ENCODE measurements at regions not wholly inside any gene's neighbourhood (a gene's known extent, or its start where the extent isn't known, plus 50 kb on each side); places are given as distances from the start of the nearest gene placed in this dataset.

DNA sequence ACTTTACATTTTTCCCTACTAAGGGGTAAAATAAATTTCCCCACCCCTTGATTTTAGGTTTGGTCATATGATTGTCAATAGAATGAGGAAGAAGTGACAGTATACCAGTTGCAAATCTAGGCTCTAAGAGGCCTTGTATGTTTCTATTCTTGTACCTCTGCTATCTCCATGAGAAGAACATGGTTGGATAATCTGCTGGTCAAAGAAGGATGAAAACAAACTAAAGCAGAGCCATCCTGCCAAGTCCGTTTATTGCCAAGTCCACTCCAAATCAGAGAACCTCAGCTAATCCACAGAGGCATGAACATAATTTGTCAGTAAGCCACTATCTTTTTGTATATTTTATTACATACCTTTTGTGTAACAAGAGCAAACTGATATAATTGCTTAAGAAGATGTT lies 98.0 kb downstream of the CRPPA start:
- H3K79me2 ChIP-seq (replicated peaks; ENCODE audit: insufficient read depth) = no peaks in the 10 kb centered on the region
- ATAC-seq = no peak

More for the DNA sequence above, 98.0 kb downstream of the CRPPA start:
- Histone ChIP-seq H3K9me2 (ENCODE audit: insufficient read depth) (no peaks in the 10 kb centered on the region), H3K4me3 (no peak overlapping the region), H4K20me1 (replicated peaks; ENCODE audit: insufficient read depth) (no peaks in the 10 kb centered on the region), H3F3A (replicated peaks; ENCODE audit: low read depth) (no peaks in the 10 kb centered on the region), H3K27me3 (ENCODE audit: insufficient read depth) (no peaks in the 10 kb centered on the region), H3K4me2 (no peak overlapping the region), H3K36me3 (ENCODE audit: insufficient read depth) (no peaks in the 10 kb centered on the region), H2AFZ (no peak overlapping the region), H3K4me1 (ENCODE audit: insufficient read depth) (no peaks in the 10 kb centered on the region), H3K27ac (ENCODE audit: low read depth) (no peak overlapping the region)
- H3K27me3 Mint-ChIP-seq (ENCODE audit: insufficient read depth, low read depth, poor library complexity) = no peaks in the 10 kb centered on the region
- H3K9me3 Mint-ChIP-seq = no peaks in the 10 kb centered on the region
- no peak for DNase-seq (ENCODE audit: low spot score)
- no peak overlapping the region for H3K27ac Mint-ChIP-seq
- no peaks in the 10 kb centered on the region for H3K36me3 Mint-ChIP-seq (ENCODE audit: low read depth)
- TF ChIP-seq ZNF331 (CRISPR knock-in tag; IDR thresholded peaks at IDR 0.05; ENCODE audit: low read depth) (no peak), NANOG (IDR thresholded peaks at IDR 0.05; ENCODE audit: borderline replicate concordance) (no peak), POLR2AphosphoS5 (IDR thresholded peaks at IDR 0.05; ENCODE audit: low read depth) (no peak), CREB1 (CRISPR knock-in tag; IDR thresholded peaks at IDR 0.05; ENCODE audit: low read depth) (no peak), EZH2 (IDR thresholded peaks at IDR 0.05; ENCODE audit: low read depth, unreplicated experiment) (no peak), JUNB (IDR thresholded peaks at IDR 0.05; ENCODE audit: unreplicated experiment) (no peak), ZNF114 (CRISPR knock-in tag; IDR thresholded peaks at IDR 0.05) (no peak), STAT1 (IDR thresholded peaks at IDR 0.05; ENCODE audit: unreplicated experiment) (no peak), EZH2phosphoT487 (IDR thresholded peaks at IDR 0.05; ENCODE audit: unreplicated experiment) (no peak)
- TF ChIP-seq, protein P1, sequence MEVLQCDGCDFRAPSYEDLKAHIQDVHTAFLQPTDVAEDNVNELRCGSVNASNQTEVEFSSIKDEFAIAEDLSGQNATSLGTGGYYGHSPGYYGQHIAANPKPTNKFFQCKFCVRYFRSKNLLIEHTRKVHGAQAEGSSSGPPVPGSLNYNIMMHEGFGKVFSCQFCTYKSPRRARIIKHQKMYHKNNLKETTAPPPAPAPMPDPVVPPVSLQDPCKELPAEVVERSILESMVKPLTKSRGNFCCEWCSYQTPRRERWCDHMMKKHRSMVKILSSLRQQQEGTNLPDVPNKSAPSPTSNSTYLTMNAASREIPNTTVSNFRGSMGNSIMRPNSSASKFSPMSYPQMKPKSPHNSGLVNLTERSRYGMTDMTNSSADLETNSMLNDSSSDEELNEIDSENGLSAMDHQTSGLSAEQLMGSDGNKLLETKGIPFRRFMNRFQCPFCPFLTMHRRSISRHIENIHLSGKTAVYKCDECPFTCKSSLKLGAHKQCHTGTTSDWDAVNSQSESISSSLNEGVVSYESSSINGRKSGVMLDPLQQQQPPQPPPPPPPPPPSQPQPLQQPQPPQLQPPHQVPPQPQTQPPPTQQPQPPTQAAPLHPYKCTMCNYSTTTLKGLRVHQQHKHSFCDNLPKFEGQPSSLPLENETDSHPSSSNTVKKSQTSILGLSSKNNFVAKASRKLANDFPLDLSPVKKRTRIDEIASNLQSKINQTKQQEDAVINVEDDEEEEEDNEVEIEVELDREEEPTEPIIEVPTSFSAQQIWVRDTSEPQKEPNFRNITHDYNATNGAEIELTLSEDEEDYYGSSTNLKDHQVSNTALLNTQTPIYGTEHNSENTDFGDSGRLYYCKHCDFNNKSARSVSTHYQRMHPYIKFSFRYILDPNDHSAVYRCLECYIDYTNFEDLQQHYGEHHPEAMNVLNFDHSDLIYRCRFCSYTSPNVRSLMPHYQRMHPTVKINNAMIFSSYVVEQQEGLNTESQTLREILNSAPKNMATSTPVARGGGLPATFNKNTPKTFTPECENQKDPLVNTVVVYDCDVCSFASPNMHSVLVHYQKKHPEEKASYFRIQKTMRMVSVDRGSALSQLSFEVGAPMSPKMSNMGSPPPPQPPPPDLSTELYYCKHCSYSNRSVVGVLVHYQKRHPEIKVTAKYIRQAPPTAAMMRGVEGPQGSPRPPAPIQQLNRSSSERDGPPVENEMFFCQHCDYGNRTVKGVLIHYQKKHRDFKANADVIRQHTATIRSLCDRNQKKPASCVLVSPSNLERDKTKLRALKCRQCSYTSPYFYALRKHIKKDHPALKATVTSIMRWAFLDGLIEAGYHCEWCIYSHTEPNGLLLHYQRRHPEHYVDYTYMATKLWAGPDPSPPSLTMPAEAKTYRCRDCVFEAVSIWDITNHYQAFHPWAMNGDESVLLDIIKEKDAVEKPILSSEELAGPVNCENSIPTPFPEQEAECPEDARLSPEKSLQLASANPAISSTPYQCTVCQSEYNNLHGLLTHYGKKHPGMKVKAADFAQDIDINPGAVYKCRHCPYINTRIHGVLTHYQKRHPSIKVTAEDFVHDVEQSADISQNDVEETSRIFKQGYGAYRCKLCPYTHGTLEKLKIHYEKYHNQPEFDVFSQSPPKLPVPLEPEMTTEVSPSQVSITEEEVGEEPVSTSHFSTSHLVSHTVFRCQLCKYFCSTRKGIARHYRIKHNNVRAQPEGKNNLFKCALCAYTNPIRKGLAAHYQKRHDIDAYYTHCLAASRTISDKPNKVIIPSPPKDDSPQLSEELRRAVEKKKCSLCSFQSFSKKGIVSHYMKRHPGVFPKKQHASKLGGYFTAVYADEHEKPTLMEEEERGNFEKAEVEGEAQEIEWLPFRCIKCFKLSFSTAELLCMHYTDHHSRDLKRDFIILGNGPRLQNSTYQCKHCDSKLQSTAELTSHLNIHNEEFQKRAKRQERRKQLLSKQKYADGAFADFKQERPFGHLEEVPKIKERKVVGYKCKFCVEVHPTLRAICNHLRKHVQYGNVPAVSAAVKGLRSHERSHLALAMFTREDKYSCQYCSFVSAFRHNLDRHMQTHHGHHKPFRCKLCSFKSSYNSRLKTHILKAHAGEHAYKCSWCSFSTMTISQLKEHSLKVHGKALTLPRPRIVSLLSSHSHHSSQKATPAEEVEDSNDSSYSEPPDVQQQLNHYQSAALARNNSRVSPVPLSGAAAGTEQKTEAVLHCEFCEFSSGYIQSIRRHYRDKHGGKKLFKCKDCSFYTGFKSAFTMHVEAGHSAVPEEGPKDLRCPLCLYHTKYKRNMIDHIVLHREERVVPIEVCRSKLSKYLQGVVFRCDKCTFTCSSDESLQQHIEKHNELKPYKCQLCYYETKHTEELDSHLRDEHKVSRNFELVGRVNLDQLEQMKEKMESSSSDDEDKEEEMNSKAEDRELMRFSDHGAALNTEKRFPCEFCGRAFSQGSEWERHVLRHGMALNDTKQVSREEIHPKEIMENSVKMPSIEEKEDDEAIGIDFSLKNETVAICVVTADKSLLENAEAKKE (CRISPR knock-in tag; IDR thresholded peaks at IDR 0.05) = no peak
- TF ChIP-seq, protein P2, sequence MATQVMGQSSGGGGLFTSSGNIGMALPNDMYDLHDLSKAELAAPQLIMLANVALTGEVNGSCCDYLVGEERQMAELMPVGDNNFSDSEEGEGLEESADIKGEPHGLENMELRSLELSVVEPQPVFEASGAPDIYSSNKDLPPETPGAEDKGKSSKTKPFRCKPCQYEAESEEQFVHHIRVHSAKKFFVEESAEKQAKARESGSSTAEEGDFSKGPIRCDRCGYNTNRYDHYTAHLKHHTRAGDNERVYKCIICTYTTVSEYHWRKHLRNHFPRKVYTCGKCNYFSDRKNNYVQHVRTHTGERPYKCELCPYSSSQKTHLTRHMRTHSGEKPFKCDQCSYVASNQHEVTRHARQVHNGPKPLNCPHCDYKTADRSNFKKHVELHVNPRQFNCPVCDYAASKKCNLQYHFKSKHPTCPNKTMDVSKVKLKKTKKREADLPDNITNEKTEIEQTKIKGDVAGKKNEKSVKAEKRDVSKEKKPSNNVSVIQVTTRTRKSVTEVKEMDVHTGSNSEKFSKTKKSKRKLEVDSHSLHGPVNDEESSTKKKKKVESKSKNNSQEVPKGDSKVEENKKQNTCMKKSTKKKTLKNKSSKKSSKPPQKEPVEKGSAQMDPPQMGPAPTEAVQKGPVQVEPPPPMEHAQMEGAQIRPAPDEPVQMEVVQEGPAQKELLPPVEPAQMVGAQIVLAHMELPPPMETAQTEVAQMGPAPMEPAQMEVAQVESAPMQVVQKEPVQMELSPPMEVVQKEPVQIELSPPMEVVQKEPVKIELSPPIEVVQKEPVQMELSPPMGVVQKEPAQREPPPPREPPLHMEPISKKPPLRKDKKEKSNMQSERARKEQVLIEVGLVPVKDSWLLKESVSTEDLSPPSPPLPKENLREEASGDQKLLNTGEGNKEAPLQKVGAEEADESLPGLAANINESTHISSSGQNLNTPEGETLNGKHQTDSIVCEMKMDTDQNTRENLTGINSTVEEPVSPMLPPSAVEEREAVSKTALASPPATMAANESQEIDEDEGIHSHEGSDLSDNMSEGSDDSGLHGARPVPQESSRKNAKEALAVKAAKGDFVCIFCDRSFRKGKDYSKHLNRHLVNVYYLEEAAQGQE (IDR thresholded peaks at IDR 0.05; ENCODE audit: unreplicated experiment) = no peak
- TF ChIP-seq, protein P3, sequence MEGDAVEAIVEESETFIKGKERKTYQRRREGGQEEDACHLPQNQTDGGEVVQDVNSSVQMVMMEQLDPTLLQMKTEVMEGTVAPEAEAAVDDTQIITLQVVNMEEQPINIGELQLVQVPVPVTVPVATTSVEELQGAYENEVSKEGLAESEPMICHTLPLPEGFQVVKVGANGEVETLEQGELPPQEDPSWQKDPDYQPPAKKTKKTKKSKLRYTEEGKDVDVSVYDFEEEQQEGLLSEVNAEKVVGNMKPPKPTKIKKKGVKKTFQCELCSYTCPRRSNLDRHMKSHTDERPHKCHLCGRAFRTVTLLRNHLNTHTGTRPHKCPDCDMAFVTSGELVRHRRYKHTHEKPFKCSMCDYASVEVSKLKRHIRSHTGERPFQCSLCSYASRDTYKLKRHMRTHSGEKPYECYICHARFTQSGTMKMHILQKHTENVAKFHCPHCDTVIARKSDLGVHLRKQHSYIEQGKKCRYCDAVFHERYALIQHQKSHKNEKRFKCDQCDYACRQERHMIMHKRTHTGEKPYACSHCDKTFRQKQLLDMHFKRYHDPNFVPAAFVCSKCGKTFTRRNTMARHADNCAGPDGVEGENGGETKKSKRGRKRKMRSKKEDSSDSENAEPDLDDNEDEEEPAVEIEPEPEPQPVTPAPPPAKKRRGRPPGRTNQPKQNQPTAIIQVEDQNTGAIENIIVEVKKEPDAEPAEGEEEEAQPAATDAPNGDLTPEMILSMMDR (conservative IDR thresholded peaks at IDR 0.05; ENCODE audit: low read depth in 2 of 2) = no peak
- TF ChIP-seq, protein P4, sequence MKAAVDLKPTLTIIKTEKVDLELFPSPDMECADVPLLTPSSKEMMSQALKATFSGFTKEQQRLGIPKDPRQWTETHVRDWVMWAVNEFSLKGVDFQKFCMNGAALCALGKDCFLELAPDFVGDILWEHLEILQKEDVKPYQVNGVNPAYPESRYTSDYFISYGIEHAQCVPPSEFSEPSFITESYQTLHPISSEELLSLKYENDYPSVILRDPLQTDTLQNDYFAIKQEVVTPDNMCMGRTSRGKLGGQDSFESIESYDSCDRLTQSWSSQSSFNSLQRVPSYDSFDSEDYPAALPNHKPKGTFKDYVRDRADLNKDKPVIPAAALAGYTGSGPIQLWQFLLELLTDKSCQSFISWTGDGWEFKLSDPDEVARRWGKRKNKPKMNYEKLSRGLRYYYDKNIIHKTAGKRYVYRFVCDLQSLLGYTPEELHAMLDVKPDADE (IDR thresholded peaks at IDR 0.05) = no peak
- no peaks in the 10 kb centered on the region for H3K4me1 Mint-ChIP-seq
- no peak overlapping the region for H3K4me3 Mint-ChIP-seq

Measured in GM23338 (cell line).